Cardiac muscle cell (in vitro differentiated cells and primary cell): ENCODE measurements at regions not wholly inside any gene's neighbourhood (a gene's known extent, or its start where the extent isn't known, plus 50 kb on each side); places are given as distances from the start of the nearest gene placed in this dataset.

ENCODE experiments used
- DNase-seq, 2 donors: peaks; one replicate each; pipeline versions ENCODE4 v3.0.0 to v3.0.0-alpha.2; 2010 to 2017; ENCODE audit warnings: low read depth in 1 of 2, low spot score in 1 of 2
- H3K27ac ChIP-seq: fragments of 200-600 bp; sonication (generic); 2 replicates; pipeline ENCODE4 v1.5.1; 2016
- H3K27me3 ChIP-seq: fragments of 200-600 bp; sonication (generic); 2 replicates; pipeline ENCODE4 v1.6.0; 2016; ENCODE audit warnings: control low read depth
- H3K36me3 ChIP-seq: fragments of 200-600 bp; sonication (generic); 2 replicates; pipeline ENCODE4 v1.5.1; 2016; ENCODE audit warnings: control low read depth
- H3K4me1 ChIP-seq: fragments of 200-600 bp; sonication (generic); 2 replicates; pipeline ENCODE4 v1.8.1; 2017; ENCODE audit warnings: low read depth, mild to moderate bottlenecking, mixed run types
- H3K4me3 ChIP-seq: fragments of 200-600 bp; sonication (generic); 2 replicates; pipeline ENCODE4 v1.5.1; 2016; ENCODE audit warnings: mild to moderate bottlenecking
- H3K9me3 ChIP-seq: fragments of 200-600 bp; sonication (generic); 2 replicates; pipeline ENCODE4 v1.5.1; 2017; ENCODE audit warnings: low read depth, mild to moderate bottlenecking, control low read depth
- TF ChIP-seq, protein P1 (sequence below): IDR thresholded peaks from 2 replicates; pipeline ENCODE4 v1.5.1; 2012; ENCODE audit warnings: low read depth, mild to moderate bottlenecking, low read length

- DNase-seq: no peak
- Histone ChIP-seq H3K4me3 (no peak overlapping the region), H3K9me3 (no peaks in the 10 kb centered on the region), H3K27me3 (no peaks in the 10 kb centered on the region), H3K27ac (no peak overlapping the region), H3K36me3 (no peaks in the 10 kb centered on the region), H3K4me1 (no peaks in the 10 kb centered on the region)
- TF ChIP-seq, protein P1, sequence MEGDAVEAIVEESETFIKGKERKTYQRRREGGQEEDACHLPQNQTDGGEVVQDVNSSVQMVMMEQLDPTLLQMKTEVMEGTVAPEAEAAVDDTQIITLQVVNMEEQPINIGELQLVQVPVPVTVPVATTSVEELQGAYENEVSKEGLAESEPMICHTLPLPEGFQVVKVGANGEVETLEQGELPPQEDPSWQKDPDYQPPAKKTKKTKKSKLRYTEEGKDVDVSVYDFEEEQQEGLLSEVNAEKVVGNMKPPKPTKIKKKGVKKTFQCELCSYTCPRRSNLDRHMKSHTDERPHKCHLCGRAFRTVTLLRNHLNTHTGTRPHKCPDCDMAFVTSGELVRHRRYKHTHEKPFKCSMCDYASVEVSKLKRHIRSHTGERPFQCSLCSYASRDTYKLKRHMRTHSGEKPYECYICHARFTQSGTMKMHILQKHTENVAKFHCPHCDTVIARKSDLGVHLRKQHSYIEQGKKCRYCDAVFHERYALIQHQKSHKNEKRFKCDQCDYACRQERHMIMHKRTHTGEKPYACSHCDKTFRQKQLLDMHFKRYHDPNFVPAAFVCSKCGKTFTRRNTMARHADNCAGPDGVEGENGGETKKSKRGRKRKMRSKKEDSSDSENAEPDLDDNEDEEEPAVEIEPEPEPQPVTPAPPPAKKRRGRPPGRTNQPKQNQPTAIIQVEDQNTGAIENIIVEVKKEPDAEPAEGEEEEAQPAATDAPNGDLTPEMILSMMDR: no peak
These were observed 253.2 kb downstream of the NEDD1 start for GRCh38 chr12:97160277-97160676.

GRCh38 chr12:97162173-97162572 is 255.1 kb downstream of the NEDD1 start:
- no peak for DNase-seq
- Histone ChIP-seq H3K27me3 (no peaks in the 10 kb centered on the region), H3K4me3 (no peak overlapping the region), H3K4me1 (no peaks in the 10 kb centered on the region), H3K9me3 (no peaks in the 10 kb centered on the region), H3K27ac (no peak overlapping the region), H3K36me3 (no peaks in the 10 kb centered on the region)
- TF ChIP-seq, protein P1: no peak

DNA sequence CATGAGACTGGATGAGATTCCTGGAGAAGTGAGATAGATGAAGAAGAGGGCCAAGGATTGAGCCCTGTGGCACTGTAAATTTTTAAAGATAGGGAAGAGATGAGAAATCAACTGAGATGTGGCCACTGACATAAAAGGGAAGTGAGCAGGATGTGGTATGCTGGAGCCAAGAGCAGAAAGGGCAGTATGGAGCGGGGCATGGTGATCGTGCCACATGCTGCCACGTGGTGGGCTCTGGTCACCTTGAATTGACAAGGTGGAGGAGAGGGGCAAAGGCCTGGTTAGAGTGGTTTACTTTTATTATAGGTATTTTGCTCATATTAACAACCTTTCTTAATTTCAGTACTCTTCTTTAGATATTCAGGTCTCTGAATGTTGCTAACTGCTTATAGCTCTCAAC is 257.9 kb downstream of the NEDD1 start:
- no peak overlapping the region for H3K4me3 ChIP-seq
- no peak overlapping the region for H3K27ac ChIP-seq
- H3K9me3 ChIP-seq: no peaks in the 10 kb centered on the region
- TF ChIP-seq, protein P1: no peak
- no peaks in the 10 kb centered on the region for H3K36me3 ChIP-seq
- H3K4me1 ChIP-seq: no peaks in the 10 kb centered on the region
- H3K27me3 ChIP-seq: no peaks in the 10 kb centered on the region
- no peak for DNase-seq

DNA sequence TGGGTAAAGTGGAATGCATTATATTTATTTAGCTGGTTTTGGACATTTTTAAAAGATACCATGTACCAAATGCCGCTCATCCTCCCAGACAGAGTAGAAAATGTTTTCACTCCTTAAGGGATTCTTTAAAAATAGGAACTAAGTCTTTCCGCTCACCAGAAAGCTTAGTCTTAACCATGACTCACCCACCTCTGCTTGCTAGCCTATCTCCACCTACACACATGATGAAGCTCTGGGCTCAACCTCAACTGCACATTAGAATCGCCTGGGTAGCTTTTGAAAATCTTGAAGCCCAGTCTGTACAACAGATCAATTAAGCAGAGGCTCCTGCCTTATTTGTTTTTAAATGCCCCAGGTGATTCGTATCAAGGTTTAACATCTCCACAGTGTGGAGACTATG is 260.5 kb downstream of the NEDD1 start:
- no peaks in the 10 kb centered on the region for H3K27me3 ChIP-seq
- DNase-seq: no peak
- no peaks in the 10 kb centered on the region for H3K4me1 ChIP-seq
- H3K4me3 ChIP-seq: no peak overlapping the region
- H3K27ac ChIP-seq: no peak overlapping the region
- H3K36me3 ChIP-seq: no peaks in the 10 kb centered on the region
- TF ChIP-seq, protein P1: no peak
- H3K9me3 ChIP-seq: no peaks in the 10 kb centered on the region

- no peak overlapping the region for H3K4me3 ChIP-seq
- H3K27ac ChIP-seq: no peak overlapping the region
- DNase-seq: no peak
- TF ChIP-seq, protein P1: no peak
- no peaks in the 10 kb centered on the region for H3K36me3 ChIP-seq
- H3K4me1 ChIP-seq: no peaks in the 10 kb centered on the region
- H3K9me3 ChIP-seq: no peaks in the 10 kb centered on the region
- no peaks in the 10 kb centered on the region for H3K27me3 ChIP-seq
These were observed 261.7 kb downstream of the NEDD1 start for GRCh38 chr12:97168804-97169203.
